Esophagus muscularis mucosa (tissue), 3 donors: ENCODE measurements at regions not wholly inside any gene's neighbourhood (a gene's known extent, or its start where the extent isn't known, plus 50 kb on each side); places are given as distances from the start of the nearest gene placed in this dataset.

Experiments
- POLR2A ChIP-seq: fragments of 450-650 bp; IDR thresholded peaks from one replicate; pipeline ENCODE4 v1.6.1; 2017; ENCODE audit warnings: antibody characterized with exemption, moderate library complexity, mild to moderate bottlenecking, low read depth
- POLR2AphosphoS5 ChIP-seq, 2 donors: sonication (generic); formaldehyde crosslinking; IDR thresholded peaks; one replicate each; pipeline ENCODE4 v1.6.1; 2017; ENCODE audit warnings: antibody characterized with exemption in 2 of 2
- TF ChIP-seq, protein P1 (sequence below), 3 experiments: fragments of 200-600 bp in 2 of 3; fragments of 450-650 bp in 1 of 3; sonication (generic) in 2 of 3; IDR thresholded peaks; one replicate each; pipeline ENCODE4 v1.5.1; 2017 to 2019; ENCODE audit warnings: antibody characterized with exemption in 3 of 3, mild to moderate bottlenecking in 2 of 3, moderate library complexity in 1 of 3

DNA sequence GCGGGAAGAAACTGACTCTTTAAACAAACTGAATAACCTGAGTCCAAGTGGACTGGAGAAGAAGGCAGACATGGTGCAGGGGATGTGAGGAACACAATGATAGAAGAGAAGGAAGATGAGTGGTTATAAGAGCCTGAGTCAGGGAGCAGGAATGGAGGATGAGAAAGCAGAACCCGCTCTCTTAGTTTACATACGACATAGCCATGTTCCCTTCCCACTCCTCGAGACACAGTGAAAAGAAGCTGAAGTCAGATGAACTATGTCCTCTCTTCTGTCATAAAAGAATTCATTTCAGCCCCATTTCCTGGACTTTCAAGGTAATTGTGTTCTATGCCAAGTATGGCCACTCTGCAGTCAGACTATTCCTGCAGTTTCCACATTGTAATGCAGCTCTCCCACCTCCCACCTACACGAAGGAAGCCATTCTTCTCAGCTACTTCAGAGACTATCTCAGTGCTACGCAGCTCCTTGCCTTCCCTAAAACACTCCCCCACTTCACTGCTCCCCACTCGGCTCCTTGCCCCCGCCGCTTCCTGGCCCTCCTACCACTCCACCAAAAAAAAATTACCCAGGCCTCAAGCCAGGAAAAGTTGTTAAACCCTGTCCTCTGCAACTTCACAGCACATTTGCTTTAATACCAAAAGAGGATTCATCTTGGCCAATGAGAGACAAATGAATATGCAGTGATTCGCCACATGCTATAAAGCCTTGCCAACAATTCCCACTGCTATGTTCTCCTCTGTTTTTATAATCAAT lies 323.4 kb upstream of the EPHA4 start:
- TF ChIP-seq, protein P1, sequence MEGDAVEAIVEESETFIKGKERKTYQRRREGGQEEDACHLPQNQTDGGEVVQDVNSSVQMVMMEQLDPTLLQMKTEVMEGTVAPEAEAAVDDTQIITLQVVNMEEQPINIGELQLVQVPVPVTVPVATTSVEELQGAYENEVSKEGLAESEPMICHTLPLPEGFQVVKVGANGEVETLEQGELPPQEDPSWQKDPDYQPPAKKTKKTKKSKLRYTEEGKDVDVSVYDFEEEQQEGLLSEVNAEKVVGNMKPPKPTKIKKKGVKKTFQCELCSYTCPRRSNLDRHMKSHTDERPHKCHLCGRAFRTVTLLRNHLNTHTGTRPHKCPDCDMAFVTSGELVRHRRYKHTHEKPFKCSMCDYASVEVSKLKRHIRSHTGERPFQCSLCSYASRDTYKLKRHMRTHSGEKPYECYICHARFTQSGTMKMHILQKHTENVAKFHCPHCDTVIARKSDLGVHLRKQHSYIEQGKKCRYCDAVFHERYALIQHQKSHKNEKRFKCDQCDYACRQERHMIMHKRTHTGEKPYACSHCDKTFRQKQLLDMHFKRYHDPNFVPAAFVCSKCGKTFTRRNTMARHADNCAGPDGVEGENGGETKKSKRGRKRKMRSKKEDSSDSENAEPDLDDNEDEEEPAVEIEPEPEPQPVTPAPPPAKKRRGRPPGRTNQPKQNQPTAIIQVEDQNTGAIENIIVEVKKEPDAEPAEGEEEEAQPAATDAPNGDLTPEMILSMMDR (IDR thresholded peaks at IDR 0.05) = no peak
- TF ChIP-seq POLR2A = no peak
- TF ChIP-seq POLR2AphosphoS5 (IDR thresholded peaks at IDR 0.05) = no peak
